ENCODE measurements at regions not wholly inside any gene's neighbourhood (a gene's known extent, or its start where the extent isn't known, plus 50 kb on each side); places are given as distances from the start of the nearest gene placed in this dataset.

GRCh38 chr7:10739401-10739800 lies 234.3 kb upstream of the PHF14 start:
- no peaks in the 10 kb centered on the region for H3K36me3 ChIP-seq
- 89 to 90% methylated on average over 4 of the region's 4 CpGs for WGBS, 2 donors
- no peak for TF ChIP-seq CTCF (IDR thresholded peaks at IDR 0.05)
- TF ChIP-seq POLR2AphosphoS5 (IDR thresholded peaks at IDR 0.05): no peak
- TF ChIP-seq POLR2A (IDR thresholded peaks at IDR 0.05): no peak
- no peak for TF ChIP-seq EP300 (IDR thresholded peaks at IDR 0.05)
- H3K4me3 ChIP-seq: no peak overlapping the region
- no peaks in the 10 kb centered on the region for H3K4me1 ChIP-seq
- no peaks in the 10 kb centered on the region for H3K9me3 ChIP-seq
- DNase-seq: no peak
- no peaks in the 10 kb centered on the region for H3K27me3 ChIP-seq
- no peak overlapping the region for H3K27ac ChIP-seq
- intact Hi-C loops (cut with DNase I): no loop called here

GRCh38 chr7:10740805-10741204 lies 232.9 kb upstream of the PHF14 start:
- 46 to 54% methylated on average over 1 of the region's 1 CpG for WGBS, 2 donors
- no peaks in the 10 kb centered on the region for H3K27me3 ChIP-seq
- no peak for TF ChIP-seq EP300 (IDR thresholded peaks at IDR 0.05)
- TF ChIP-seq POLR2A (IDR thresholded peaks at IDR 0.05): no peak
- TF ChIP-seq CTCF (IDR thresholded peaks at IDR 0.05): no peak
- TF ChIP-seq POLR2AphosphoS5 (IDR thresholded peaks at IDR 0.05): no peak

GRCh38 chr7:10756981-10757380 lies 216.7 kb upstream of the PHF14 start:
- no peak overlapping the region for H3K27ac ChIP-seq
- H3K27me3 ChIP-seq: no peaks in the 10 kb centered on the region
- H3K9me3 ChIP-seq: peaks cover 3 to 9% (median 5%) of the 10 kb centered on the region in 4 donors
- H3K4me3 ChIP-seq: no peak overlapping the region
- no peaks in the 10 kb centered on the region for H3K36me3 ChIP-seq
- 76 to 84% methylated on average over 2 of the region's 2 CpGs for WGBS, 2 donors
- no peaks in the 10 kb centered on the region for H3K4me1 ChIP-seq
- DNase-seq: no peak
- TF ChIP-seq EP300 (IDR thresholded peaks at IDR 0.05) (no peak), POLR2AphosphoS5 (IDR thresholded peaks at IDR 0.05) (no peak), POLR2A (IDR thresholded peaks at IDR 0.05) (no peak), CTCF (IDR thresholded peaks at IDR 0.05) (no peak)
- intact Hi-C loops (cut with DNase I): no loop called here

More at GRCh38 chr7:10740805-10741204, 232.9 kb upstream of the PHF14 start:
- Histone ChIP-seq H3K27ac (no peak overlapping the region), H3K4me3 (no peak overlapping the region), H3K9me3 (no peaks in the 10 kb centered on the region), H3K4me1 (no peaks in the 10 kb centered on the region), H3K36me3 (no peaks in the 10 kb centered on the region)
- intact Hi-C loops (cut with DNase I): no loop called here
- DNase-seq: no peak

- Histone ChIP-seq H3K27me3 (no peaks in the 10 kb centered on the region), H3K4me1 (no peaks in the 10 kb centered on the region), H3K4me3 (no peak overlapping the region), H3K27ac (no peak overlapping the region), H3K9me3 (peaks cover 3 to 9% (median 5%) of the 10 kb centered on the region in 4 donors), H3K36me3 (no peaks in the 10 kb centered on the region)
- WGBS, 2 donors: 93 to 95% methylated on average over 2 of the region's 2 CpGs
- TF ChIP-seq POLR2A (IDR thresholded peaks at IDR 0.05) (no peak), EP300 (IDR thresholded peaks at IDR 0.05) (no peak), CTCF (IDR thresholded peaks at IDR 0.05) (no peak), POLR2AphosphoS5 (IDR thresholded peaks at IDR 0.05) (no peak)
- DNase-seq: no peak
- intact Hi-C loops (cut with DNase I): no loop called here
Measured at GRCh38 chr7:10759120-10759519, 214.6 kb upstream of the PHF14 start.

GRCh38 chr7:10767771-10768170 lies 205.9 kb upstream of the PHF14 start:
- no peaks in the 10 kb centered on the region for H3K27me3 ChIP-seq
- H3K9me3 ChIP-seq: no peaks in the 10 kb centered on the region
- no peaks in the 10 kb centered on the region for H3K4me1 ChIP-seq
- TF ChIP-seq EP300 (IDR thresholded peaks at IDR 0.05) (no peak), POLR2AphosphoS5 (IDR thresholded peaks at IDR 0.05) (no peak), CTCF (IDR thresholded peaks at IDR 0.05) (no peak), POLR2A (IDR thresholded peaks at IDR 0.05) (no peak)
- intact Hi-C loops (cut with DNase I): no loop called here
- H3K36me3 ChIP-seq: no peaks in the 10 kb centered on the region
- H3K4me3 ChIP-seq: no peak overlapping the region
- H3K27ac ChIP-seq: no peak overlapping the region
- 89 to 92% methylated on average over 4 of the region's 4 CpGs for WGBS, 2 donors
- DNase-seq: no peak

Data from sigmoid colon (tissue), 6 donors.